Hepatocyte (in vitro differentiated cells): ENCODE measurements at regions not wholly inside any gene's neighbourhood (a gene's known extent, or its start where the extent isn't known, plus 50 kb on each side); places are given as distances from the start of the nearest gene placed in this dataset.

Experiments used
- DNase-seq: peaks from one replicate; pipeline ENCODE4 v3.0.0-alpha.2; 2016; ENCODE audit warnings: low spot score
- H2AFZ ChIP-seq: fragments of 200-600 bp; sonication (generic); 2 replicates; pipeline ENCODE4 v1.6.0; 2016; ENCODE audit warnings: antibody characterized with exemption, mild to moderate bottlenecking
- H3K27ac ChIP-seq: fragments of 200-600 bp; sonication (generic); 2 replicates; pipeline ENCODE4 v1.5.1; 2016; ENCODE audit warnings: mild to moderate bottlenecking
- H3K27me3 ChIP-seq: fragments of 200-600 bp; sonication (generic); 2 replicates; pipeline ENCODE4 v1.6.1; 2016
- H3K36me3 ChIP-seq: fragments of 200-600 bp; sonication (generic); replicated peaks from 2 replicates; pipeline ENCODE4 v1.5.1; 2016; ENCODE audit warnings: low read depth; ENCODE audit not compliant: insufficient read depth
- H3K4me1 ChIP-seq: fragments of 200-600 bp; sonication (generic); 2 replicates; pipeline ENCODE4 v1.5.1; 2016; ENCODE audit warnings: mild to moderate bottlenecking, moderate library complexity; ENCODE audit not compliant: insufficient read depth
- H3K4me2 ChIP-seq: fragments of 200-600 bp; sonication (generic); 2 replicates; pipeline ENCODE4 v1.6.0; 2016
- H3K4me3 ChIP-seq: fragments of 200-600 bp; sonication (generic); 2 replicates; pipeline ENCODE4 v1.5.1; 2016; ENCODE audit warnings: mild to moderate bottlenecking
- H3K79me2 ChIP-seq: fragments of 200-600 bp; sonication (generic); 2 replicates; pipeline ENCODE4 v1.6.0; 2017; ENCODE audit warnings: mild to moderate bottlenecking
- H3K9me2 ChIP-seq: fragments of 200-600 bp; sonication (generic); replicated peaks from 2 replicates; pipeline ENCODE4 v1.6.0; 2017; ENCODE audit warnings: mild to moderate bottlenecking; ENCODE audit not compliant: insufficient read depth
- H3K9me3 ChIP-seq: fragments of 200-600 bp; sonication (generic); 2 replicates; pipeline ENCODE4 v1.5.1; 2016; ENCODE audit warnings: low read depth, mild to moderate bottlenecking
- H4K20me1 ChIP-seq: fragments of 200-600 bp; sonication (generic); 2 replicates; pipeline ENCODE4 v1.6.0; 2016; ENCODE audit warnings: mild to moderate bottlenecking; ENCODE audit not compliant: insufficient read depth, poor library complexity, severe bottlenecking
- EZH2 ChIP-seq: fragments of 200-600 bp; sonication (generic); IDR thresholded peaks from 2 replicates; pipeline ENCODE4 v1.6.1; 2016; ENCODE audit warnings: antibody characterized with exemption, mild to moderate bottlenecking, borderline replicate concordance
- EZH2phosphoT487 ChIP-seq: fragments of 200-600 bp; sonication (generic); IDR thresholded peaks from one replicate; pipeline ENCODE4 v1.6.1; 2018; ENCODE audit warnings: antibody characterized with exemption, mild to moderate bottlenecking, low read depth, moderate library complexity; ENCODE audit not compliant: unreplicated experiment, severe bottlenecking
- WGBS: methylation state at CpG from one replicate; pipeline ENCODE4 v1.1.6; 2016; ENCODE audit warnings: low lambda C conversion rate; ENCODE audit errors: missing lambda C conversion rate; 5-methylcytosine and 5-hydroxymethylcytosine counted together
- TF ChIP-seq, protein P1 (sequence below): fragments of 200-600 bp; sonication (generic); IDR thresholded peaks from 2 replicates; pipeline ENCODE4 v1.5.1; 2016; ENCODE audit warnings: antibody characterized with exemption, mild to moderate bottlenecking; ENCODE audit not compliant: poor library complexity

- DNase-seq = no peak
- Histone ChIP-seq H3K9me3 (no peaks in the 10 kb centered on the region), H3K36me3 (no peaks in the 10 kb centered on the region), H3K4me1 (no peaks in the 10 kb centered on the region), H2AFZ (no peak overlapping the region), H3K27me3 (no peaks in the 10 kb centered on the region), H3K4me3 (no peak overlapping the region), H3K9me2 (no peaks in the 10 kb centered on the region), H3K4me2 (no peak overlapping the region), H3K79me2 (no peaks in the 10 kb centered on the region), H4K20me1 (no peaks in the 10 kb centered on the region), H3K27ac (no peak overlapping the region)
- TF ChIP-seq EZH2phosphoT487 (no peak), EZH2 (no peak)
- TF ChIP-seq, protein P1, sequence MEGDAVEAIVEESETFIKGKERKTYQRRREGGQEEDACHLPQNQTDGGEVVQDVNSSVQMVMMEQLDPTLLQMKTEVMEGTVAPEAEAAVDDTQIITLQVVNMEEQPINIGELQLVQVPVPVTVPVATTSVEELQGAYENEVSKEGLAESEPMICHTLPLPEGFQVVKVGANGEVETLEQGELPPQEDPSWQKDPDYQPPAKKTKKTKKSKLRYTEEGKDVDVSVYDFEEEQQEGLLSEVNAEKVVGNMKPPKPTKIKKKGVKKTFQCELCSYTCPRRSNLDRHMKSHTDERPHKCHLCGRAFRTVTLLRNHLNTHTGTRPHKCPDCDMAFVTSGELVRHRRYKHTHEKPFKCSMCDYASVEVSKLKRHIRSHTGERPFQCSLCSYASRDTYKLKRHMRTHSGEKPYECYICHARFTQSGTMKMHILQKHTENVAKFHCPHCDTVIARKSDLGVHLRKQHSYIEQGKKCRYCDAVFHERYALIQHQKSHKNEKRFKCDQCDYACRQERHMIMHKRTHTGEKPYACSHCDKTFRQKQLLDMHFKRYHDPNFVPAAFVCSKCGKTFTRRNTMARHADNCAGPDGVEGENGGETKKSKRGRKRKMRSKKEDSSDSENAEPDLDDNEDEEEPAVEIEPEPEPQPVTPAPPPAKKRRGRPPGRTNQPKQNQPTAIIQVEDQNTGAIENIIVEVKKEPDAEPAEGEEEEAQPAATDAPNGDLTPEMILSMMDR = no peak
- WGBS = 92% methylated on average over 4 of the region's 4 CpGs
Observed at GRCh38 chr20:24779946-24780345, 169.1 kb upstream of the CST7 start.

- no peak overlapping the region for H3K4me2 ChIP-seq
- WGBS = 80% methylated on average over 11 of the region's 11 CpGs
- no peak overlapping the region for H3K27ac ChIP-seq
- H2AFZ ChIP-seq = no peak overlapping the region
- DNase-seq = no peak
- no peak for TF ChIP-seq EZH2phosphoT487
- TF ChIP-seq, protein P1 = no peak
- TF ChIP-seq EZH2 = no peak
- no peaks in the 10 kb centered on the region for H4K20me1 ChIP-seq
- H3K79me2 ChIP-seq = no peaks in the 10 kb centered on the region
- no peak overlapping the region for H3K4me3 ChIP-seq
- H3K4me1 ChIP-seq = no peaks in the 10 kb centered on the region
- H3K36me3 ChIP-seq = no peaks in the 10 kb centered on the region
- no peaks in the 10 kb centered on the region for H3K27me3 ChIP-seq
- H3K9me3 ChIP-seq = no peaks in the 10 kb centered on the region
- no peaks in the 10 kb centered on the region for H3K9me2 ChIP-seq
Observed at GRCh38 chr20:24780674-24781417, 168.2 kb upstream of the CST7 start.

GRCh38 chr20:24781418-24781980 is 167.6 kb upstream of the CST7 start:
- no peak overlapping the region for H3K4me2 ChIP-seq
- no peaks in the 10 kb centered on the region for H3K9me2 ChIP-seq
- no peaks in the 10 kb centered on the region for H4K20me1 ChIP-seq
- no peak overlapping the region for H2AFZ ChIP-seq
- H3K36me3 ChIP-seq = no peaks in the 10 kb centered on the region
- H3K27me3 ChIP-seq = no peaks in the 10 kb centered on the region
- no peak overlapping the region for H3K27ac ChIP-seq
- TF ChIP-seq, protein P1 = peak; percentile 73
- TF ChIP-seq EZH2 = no peak
- H3K9me3 ChIP-seq = no peaks in the 10 kb centered on the region
- WGBS = 54% methylated on average over 8 of the region's 8 CpGs
- no peaks in the 10 kb centered on the region for H3K4me1 ChIP-seq
- DNase-seq = peak; percentile 66
- no peak overlapping the region for H3K4me3 ChIP-seq
- H3K79me2 ChIP-seq = no peaks in the 10 kb centered on the region
